ENCODE measurements at regions not wholly inside any gene's neighbourhood (a gene's known extent, or its start where the extent isn't known, plus 50 kb on each side); places are given as distances from the start of the nearest gene placed in this dataset.

DNA sequence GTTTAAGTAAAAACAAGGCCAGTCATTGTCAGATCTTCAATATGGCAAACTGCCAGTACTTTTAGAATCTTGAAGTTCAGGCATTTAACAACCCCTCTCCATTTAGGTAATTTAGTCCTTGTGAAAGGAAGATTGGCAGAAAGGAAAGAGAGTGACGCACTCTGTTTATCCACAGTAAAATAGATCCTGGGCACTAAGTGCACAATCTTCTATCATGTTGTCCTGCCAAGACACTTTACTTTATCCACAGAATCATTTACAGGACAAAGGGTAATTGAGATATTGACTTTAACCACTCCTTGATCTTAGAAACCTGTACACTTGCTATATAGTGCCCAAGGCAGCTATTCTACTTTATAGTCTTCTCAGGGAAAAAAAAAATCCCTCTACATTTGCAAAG, 786.4 kb upstream of the SLITRK1 start:
- no peak for DNase-seq (ENCODE audit: low spot score)

DNA sequence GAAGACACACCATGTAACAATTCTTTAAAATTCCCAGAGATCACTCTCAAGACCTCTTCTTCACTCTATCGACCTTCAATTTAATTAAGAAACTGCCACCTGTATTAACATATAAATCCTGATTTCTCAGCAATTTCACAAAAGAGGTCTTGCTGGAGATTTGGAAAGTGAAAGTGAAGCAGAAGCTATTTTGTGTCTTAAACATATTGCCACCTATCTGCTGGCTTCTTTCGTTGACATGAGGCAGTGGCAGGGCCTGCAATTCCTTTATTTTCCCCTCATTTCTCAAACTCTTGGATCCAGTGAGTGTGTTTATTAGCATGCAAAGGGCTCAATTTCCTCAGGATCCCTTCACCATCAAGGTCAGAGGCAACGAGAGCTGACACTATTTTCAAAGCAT, 780.2 kb upstream of the SLITRK1 start:
- DNase-seq (ENCODE audit: low spot score) = no peak

GRCh38 chr13:84661718-84662117, 779.4 kb upstream of the SLITRK1 start:
- no peak for DNase-seq (ENCODE audit: low spot score)

DNA sequence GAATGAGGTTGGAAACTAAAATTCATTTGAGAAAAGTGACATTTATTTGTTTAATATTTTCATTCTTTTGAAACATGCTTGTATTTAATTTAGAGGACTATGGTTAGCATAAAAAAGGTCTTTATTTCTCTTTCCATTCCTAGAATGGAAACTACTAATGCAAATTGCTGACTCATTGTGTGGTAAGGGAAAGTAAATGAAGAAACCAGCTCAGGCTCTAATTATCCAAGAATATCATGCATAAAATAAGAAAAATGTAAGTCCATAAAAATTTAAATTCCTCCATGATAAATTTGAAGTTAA, 777.0 kb upstream of the SLITRK1 start:
- no peak for DNase-seq (ENCODE audit: low spot score)

DNA sequence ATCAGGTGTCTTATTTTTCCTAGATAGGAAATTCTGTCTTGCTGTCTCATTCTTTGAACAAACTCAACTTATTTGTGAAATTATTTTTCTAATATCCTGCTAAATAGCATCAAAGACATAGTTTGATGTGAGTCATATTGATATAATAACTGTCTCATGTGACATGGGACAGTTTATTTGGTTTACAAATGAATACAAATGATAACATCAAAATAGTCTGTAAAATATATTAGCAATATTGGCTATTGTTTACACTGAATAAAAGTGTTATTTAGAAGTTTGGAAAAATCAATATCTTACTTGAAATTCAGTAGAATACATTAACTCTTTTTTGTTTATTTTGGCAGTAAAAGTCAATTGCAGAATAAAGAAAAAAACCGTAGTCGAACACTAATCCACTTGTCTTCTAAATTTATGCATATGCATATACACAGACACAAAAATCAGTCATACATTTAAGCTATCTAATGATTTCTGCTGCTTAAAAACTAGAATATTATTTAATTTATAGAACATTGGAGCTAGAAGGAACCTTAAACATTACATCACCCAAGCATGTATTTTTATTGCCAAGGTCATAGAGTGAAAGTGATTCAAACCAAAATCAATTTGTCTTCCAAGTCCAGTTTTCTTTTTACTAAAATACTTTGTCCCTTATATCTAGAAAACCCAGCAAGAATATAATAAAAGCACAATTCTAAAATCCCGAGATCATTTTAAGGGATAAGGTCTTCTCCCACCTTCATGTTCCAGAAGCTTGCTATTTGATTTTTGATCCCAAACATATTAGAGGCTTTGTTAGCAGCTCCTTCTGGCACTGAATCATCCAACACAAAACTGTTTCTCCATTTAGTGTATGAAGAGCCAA, 776.5 kb upstream of the SLITRK1 start:
- DNase-seq (ENCODE audit: low spot score) = no peak

DNA sequence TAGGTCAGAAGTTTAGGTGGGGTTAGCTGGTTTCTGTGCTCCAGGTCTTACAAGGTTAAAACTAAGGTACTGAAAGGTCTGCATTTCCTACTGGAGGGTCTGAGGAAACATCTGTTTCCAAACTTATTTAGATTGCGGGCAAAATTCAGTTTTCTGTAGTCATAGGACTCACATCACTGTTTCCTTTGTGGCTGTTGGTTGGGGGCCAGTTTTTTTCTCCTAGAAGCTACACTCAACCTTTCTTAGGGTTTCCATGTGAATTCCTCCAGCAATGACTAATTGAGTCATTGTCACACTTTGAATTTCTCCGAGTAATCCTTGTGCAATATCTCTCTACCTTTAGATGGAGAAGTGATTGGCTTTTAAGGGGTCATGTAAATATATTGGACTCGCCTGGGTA, 773.4 kb upstream of the SLITRK1 start:
- no peak for DNase-seq (ENCODE audit: low spot score)

DNA sequence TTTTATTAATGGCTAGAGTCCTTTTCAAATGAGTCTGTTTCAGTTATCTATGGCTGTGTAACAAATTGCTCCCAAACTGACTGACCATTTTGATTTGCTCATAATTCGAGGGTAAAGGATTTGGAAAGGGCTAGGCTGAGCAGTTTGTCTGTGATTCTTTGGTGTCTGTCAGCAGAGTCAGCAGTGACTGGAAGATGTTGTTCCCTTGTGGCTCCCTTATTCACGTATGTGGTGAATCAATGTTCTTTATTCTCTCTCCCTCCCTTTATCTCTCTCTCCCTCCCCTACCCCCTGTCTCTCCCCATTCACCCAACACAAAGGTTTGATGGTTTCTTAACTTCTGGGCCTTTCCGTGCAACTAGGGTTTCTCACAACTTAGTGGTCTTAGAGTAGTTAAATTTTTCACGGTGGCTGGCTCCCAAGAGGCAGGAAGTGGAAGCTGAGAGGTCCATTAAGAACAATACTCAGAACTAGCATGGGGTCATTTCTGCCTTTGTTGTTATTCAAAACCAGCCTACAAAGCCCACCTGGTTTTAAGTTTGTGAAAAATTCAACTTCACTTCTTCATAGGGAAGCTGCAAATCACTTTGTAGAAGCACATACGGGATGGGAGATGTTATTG, 772.5 kb upstream of the SLITRK1 start:
- DNase-seq (ENCODE audit: low spot score) = no peak

DNA sequence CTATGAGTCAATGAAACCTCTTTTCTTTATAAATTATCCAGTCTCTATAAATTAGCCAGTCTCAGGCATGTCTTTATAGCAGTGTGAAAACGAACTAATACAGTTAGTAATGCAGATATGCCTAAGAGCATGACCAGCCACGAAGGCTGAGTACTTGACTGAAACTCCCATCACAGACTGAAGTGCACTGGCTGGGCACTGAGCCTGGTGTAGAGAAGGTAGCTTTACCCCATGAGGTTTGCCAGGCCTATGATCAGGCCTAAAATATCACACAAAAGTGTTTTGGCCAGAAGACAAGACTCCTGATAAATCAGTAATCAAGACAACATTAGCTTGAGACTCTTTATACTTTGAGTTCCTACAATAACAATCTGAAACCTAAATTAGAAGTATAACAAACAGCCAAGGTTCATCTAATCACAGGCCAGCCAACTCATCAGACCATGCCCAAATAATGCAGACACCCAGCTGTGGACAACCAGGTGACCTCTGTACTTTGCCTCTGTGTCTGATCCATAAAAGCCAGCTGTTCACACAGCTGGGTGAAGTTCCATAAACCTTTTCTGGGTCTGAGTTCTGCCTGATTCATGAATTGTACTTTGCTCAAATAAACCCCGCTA, 771.8 kb upstream of the SLITRK1 start:
- DNase-seq (ENCODE audit: low spot score) = no peak

DNA sequence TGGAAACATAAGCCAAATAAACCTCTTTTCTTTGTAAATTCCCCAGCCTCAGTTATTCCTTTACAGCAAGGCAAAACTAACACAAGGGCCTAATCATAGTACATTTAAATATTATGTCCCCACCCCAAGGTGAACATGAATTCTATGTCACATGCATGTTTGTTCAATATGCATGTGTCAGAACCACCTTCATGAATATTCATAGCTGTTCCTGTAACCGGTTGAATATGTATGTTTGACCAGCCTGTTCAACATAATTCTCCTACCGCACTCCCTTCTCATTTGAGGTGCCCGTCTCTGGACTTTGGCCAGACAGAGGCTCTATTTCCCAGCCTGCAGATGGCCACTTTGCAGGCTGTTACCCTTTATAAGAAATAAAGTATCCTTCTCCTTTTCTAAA, 769.4 kb upstream of the SLITRK1 start:
- DNase-seq (ENCODE audit: low spot score) = no peak

DNA sequence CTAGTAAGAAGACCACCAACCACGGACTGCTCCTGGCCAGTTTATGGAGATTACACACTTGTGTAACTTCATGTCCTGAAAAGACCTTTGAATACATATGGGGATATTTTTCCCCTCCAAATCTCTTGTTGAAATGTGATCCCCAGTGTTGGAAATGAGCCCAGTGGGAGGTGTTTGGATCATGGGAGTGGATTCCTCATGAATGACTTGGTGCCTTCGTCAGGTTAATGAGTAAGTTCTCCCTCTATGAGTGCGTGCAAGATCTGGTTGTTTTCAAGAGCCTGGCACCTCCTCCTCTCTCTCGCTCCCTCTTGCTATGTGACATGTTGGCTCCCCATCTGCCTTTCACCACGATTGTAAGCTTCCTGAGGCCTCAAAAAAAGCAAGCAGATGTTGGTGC, 769.0 kb upstream of the SLITRK1 start:
- no peak for DNase-seq (ENCODE audit: low spot score)

GRCh38 chr13:84649853-84650252, 767.6 kb upstream of the SLITRK1 start:
- DNase-seq (ENCODE audit: low spot score) = no peak

DNA sequence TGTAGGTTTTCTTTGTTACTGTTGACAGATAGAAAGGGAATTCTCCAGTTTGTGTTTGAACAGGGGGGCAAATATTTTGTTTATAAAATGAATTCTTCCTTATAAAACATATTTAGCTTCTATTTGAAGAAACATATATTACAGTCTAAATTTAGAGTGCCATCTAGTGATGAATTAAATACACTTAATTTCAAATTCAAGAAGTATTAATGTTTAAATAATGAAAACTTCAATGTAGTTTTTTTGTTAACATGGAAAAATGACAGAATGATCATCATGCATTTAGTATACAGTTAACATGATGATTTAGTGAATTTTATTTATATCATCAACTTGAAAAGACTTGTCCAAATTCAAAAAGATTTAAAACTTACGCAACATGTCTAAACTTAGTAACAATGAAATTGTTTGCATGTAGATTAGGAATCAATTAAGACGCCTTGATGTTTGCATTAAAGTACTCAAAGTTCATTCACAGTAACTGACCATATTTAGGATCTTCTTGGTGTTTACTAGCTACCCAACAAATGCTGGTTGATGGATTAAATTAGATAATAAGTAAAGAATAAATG, 765.9 kb upstream of the SLITRK1 start:
- no peak for DNase-seq (ENCODE audit: low spot score)

- no peak for DNase-seq (ENCODE audit: low spot score)
Observed at GRCh38 chr13:84646957-84647356, 764.7 kb upstream of the SLITRK1 start.

DNA sequence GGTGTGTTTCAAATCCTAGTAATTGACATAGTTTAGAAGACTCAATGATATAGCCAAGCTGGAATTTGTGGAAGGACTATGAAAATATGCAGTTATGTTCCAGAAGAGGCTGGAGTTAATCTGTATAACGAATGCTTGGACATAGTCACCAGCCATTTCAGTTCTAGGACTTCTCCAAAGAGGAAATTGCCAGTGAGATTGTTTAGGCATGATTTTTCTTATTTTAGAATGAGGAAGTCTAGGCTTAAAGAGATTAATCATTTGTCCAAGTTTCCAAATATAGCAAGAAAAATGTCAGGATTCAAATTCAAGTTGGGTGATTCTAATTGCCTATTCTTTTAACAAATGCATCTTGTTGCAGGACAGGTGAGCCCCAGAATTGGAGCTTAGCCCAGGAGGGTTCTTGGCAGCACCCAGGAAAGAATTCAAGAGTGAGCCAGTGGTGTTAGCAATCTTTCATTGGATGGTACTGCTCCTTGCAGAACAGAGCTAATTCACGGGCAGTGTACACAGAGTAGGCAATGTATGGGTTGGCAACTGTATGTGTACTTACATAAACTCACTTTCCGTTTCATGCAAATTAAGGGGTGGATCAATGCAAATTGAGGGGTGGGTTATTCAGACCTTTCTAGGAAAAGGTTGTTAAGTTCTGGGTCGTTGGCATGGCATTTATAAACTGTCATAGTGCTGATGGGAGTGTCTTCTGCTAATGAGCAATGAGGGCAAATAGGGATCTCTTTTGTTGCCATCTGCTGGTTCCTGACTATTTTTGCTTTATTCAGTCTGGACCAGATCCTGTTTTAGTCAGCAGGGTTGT, 763.1 kb upstream of the SLITRK1 start:
- DNase-seq (ENCODE audit: low spot score) = no peak

DNA sequence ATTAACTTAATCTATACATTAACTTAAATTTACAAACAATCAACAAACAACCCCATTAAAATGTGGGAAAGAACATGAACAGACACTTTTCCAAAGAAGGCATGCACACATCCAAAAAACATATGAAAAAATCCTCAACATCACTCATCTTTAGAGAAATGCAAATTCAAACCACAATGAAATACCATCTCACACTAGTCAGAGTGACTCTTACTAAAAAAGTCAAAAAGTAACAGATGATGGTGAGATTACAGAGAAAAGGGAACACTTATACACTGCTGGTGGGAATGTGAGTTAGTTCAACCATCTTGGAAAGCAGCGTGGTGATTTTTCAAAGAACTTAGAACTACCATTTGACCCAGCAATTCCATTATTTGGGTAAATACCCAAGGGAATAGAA, 759.2 kb upstream of the SLITRK1 start:
- DNase-seq (ENCODE audit: low spot score) = no peak

DNA sequence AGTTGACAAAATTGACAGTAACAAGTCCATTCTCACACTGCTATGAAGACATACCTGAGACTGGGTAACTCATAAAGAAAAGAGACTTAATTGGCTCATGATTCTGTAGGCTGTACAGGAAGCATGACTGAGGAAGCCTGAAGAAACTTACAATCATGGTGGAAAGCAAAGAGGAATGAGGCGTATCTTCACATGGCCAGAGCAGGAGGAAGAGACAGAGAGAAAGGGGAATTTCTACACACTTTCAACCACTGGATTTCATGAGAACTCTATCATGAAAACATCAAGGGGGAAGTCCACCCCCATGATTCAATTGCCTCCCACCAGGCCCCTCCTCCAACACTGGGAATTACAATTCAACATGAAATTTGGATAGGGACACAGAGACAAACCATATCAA, 758.4 kb upstream of the SLITRK1 start:
- no peak for DNase-seq (ENCODE audit: low spot score)

- DNase-seq (ENCODE audit: low spot score) = no peak
Observed at GRCh38 chr13:84630476-84630875, 748.2 kb upstream of the SLITRK1 start.

DNA sequence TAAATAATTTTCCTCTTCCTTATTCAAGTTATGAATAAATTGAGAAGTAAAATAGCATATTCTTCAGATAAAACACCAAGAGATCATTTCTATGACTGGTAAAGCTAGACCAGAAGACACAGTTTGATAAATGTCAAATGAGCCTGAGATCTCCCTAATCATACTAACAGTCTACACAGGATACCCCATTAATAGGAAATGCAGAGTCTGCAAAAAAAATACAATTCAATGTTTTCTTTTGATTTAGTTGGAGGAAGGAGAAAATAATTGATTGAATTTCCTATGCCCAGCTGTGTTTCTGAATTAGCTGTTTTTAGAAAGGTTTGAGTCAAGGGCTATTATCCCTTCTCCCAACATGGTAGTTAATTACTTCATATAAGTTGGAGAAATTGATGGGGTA, 734.6 kb upstream of the SLITRK1 start:
- DNase-seq (ENCODE audit: low spot score) = no peak

- DNase-seq (ENCODE audit: low spot score) = no peak
Observed at GRCh38 chr13:84609716-84610115, 727.4 kb upstream of the SLITRK1 start.

GRCh38 chr13:84607261-84608013, 725.2 kb upstream of the SLITRK1 start:
- DNase-seq (ENCODE audit: low spot score) = no peak

DNA sequence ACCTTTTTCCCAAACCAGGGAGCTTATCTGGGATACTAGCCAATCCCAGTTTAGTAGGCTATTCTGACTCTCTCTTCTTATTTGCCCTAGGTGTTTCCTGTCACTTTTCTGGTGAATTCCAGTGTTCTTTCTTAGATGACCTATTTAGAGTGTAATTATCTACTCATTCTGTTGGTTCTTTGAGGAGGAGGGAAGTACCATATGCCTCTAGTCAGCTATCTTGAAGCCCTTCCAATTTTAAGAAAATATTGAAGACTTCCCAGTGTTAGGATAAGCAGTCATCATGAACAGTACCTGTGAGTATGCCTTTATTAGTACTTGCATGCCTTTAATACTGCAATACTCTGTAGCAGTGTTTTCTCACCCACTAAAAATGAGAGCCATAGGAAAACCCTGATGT, 724.3 kb upstream of the SLITRK1 start:
- no peak for DNase-seq (ENCODE audit: low spot score)

All from SK-N-DZ (cell line).